ENCODE measurements at regions not wholly inside any gene's neighbourhood (a gene's known extent, or its start where the extent isn't known, plus 50 kb on each side); places are given as distances from the start of the nearest gene placed in this dataset.

- no peak for DNase-seq
Measured at GRCh38 chr5:56360816-56361215, 127.7 kb upstream of the ANKRD55 start.

GRCh38 chr5:56359809-56360685 is 126.9 kb upstream of the ANKRD55 start:
- DNase-seq, result no peak

GRCh38 chr5:56358703-56359681 is 125.9 kb upstream of the ANKRD55 start:
- no peak for DNase-seq

GRCh38 chr5:56358046-56358445 is 124.9 kb upstream of the ANKRD55 start:
- no peak for DNase-seq

- DNase-seq, result no peak
Measured at GRCh38 chr5:56357426-56357825, 124.3 kb upstream of the ANKRD55 start.

- DNase-seq, result no peak
Measured at GRCh38 chr5:56356836-56357160, 123.7 kb upstream of the ANKRD55 start.

- DNase-seq, result no peak
Measured at GRCh38 chr5:56356121-56356835, 123.1 kb upstream of the ANKRD55 start.

- no peak for DNase-seq
Measured at GRCh38 chr5:56354836-56355235, 121.7 kb upstream of the ANKRD55 start.

- no peak for DNase-seq
Measured at GRCh38 chr5:56352808-56353590, 119.9 kb upstream of the ANKRD55 start.

- no peak for DNase-seq
Measured at GRCh38 chr5:56350597-56351170, 117.6 kb upstream of the ANKRD55 start.

GRCh38 chr5:56350011-56350596 is 117.0 kb upstream of the ANKRD55 start:
- DNase-seq, result no peak

- DNase-seq, result no peak
Measured at GRCh38 chr5:56349461-56349860, 116.3 kb upstream of the ANKRD55 start.

GRCh38 chr5:56346741-56347535 is 113.8 kb upstream of the ANKRD55 start:
- DNase-seq, result no peak

- no peak for DNase-seq
Measured at GRCh38 chr5:56346044-56346710, 113.0 kb upstream of the ANKRD55 start.

- no peak for DNase-seq
Measured at GRCh38 chr5:56345352-56345751, 112.2 kb upstream of the ANKRD55 start.

- no peak for DNase-seq
Measured at GRCh38 chr5:56344594-56344993, 111.5 kb upstream of the ANKRD55 start.

GRCh38 chr5:56343988-56344387 is 110.9 kb upstream of the ANKRD55 start:
- DNase-seq, result no peak

- DNase-seq, result no peak
Measured at GRCh38 chr5:56342616-56343015, 109.5 kb upstream of the ANKRD55 start.

- DNase-seq, result no peak
Measured at GRCh38 chr5:56340196-56340980, 107.3 kb upstream of the ANKRD55 start.
